ENCODE measurements at regions not wholly inside any gene's neighbourhood (a gene's known extent, or its start where the extent isn't known, plus 50 kb on each side); places are given as distances from the start of the nearest gene placed in this dataset.

DNA sequence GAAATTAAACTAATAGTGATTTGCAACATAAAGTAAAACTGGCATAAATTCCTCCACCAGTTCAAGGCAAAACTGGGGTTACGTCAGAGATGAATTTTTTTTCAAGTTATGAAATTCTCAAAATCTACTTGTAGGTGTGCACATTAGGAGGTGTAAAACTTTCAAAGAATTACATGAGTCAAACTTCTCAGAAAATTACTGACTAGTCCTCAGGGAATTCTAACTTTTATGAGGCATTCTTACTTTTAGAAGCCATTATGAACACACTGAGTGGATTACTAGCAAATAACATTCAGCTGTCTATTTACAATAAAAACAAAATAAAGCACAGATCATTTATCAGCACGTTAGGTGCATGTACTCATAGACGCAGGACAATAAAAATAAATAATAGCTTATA, 348.7 kb downstream of the CDH11 start:
- TF ChIP-seq, protein P1, sequence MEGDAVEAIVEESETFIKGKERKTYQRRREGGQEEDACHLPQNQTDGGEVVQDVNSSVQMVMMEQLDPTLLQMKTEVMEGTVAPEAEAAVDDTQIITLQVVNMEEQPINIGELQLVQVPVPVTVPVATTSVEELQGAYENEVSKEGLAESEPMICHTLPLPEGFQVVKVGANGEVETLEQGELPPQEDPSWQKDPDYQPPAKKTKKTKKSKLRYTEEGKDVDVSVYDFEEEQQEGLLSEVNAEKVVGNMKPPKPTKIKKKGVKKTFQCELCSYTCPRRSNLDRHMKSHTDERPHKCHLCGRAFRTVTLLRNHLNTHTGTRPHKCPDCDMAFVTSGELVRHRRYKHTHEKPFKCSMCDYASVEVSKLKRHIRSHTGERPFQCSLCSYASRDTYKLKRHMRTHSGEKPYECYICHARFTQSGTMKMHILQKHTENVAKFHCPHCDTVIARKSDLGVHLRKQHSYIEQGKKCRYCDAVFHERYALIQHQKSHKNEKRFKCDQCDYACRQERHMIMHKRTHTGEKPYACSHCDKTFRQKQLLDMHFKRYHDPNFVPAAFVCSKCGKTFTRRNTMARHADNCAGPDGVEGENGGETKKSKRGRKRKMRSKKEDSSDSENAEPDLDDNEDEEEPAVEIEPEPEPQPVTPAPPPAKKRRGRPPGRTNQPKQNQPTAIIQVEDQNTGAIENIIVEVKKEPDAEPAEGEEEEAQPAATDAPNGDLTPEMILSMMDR (IDR thresholded peaks at IDR 0.05; ENCODE audit: insufficient read depth, low read length): no peak
- no peak for TF ChIP-seq GABPA (IDR thresholded peaks at IDR 0.05; ENCODE audit: low read depth)

All from HL-60 (cell line).